ENCODE measurements at regions not wholly inside any gene's neighbourhood (a gene's known extent, or its start where the extent isn't known, plus 50 kb on each side); places are given as distances from the start of the nearest gene placed in this dataset.

GRCh38 chr5:73391441-73391881 lies 57.1 kb downstream of the FOXD1 start:
- Histone ChIP-seq H3K79me2 (ENCODE audit: control insufficient read depth, insufficient read depth, low read length) (no peaks in the 10 kb centered on the region), H3K9me3 (ENCODE audit: control insufficient read depth, low read depth, low read length) (no peaks in the 10 kb centered on the region), H3K9me1 (ENCODE audit: control insufficient read depth, extremely low read depth, insufficient read depth, low read length) (no peaks in the 10 kb centered on the region), H2AFZ (ENCODE audit: control insufficient read depth, low read length) (no peak overlapping the region), H3K4me3 (ENCODE audit: control insufficient read depth in 2 of 3, extremely low read depth in 1 of 3, insufficient read depth in 2 of 3, low read depth in 1 of 3, low read length in 3 of 3) (no peak overlapping the region), H3K36me3 (ENCODE audit: control insufficient read depth in 2 of 2, extremely low read depth in 1 of 2, insufficient read depth in 2 of 2, low read length in 2 of 2) (no peaks in the 10 kb centered on the region), H3K27ac (ENCODE audit: control insufficient read depth, insufficient read depth, low read length) (no peak overlapping the region), H3K4me2 (ENCODE audit: control insufficient read depth, extremely low read depth, insufficient read depth, low read depth, low read length) (no peak overlapping the region), H4K20me1 (ENCODE audit: control insufficient read depth, extremely low read depth, insufficient read depth, low read length) (no peaks in the 10 kb centered on the region), H3K9ac (ENCODE audit: control insufficient read depth, extremely low read depth, insufficient read depth, low read length) (no peak overlapping the region), H3K4me1 (ENCODE audit: control insufficient read depth, extremely low read depth, insufficient read depth, low read length) (peaks cover 6% of the 10 kb centered on the region), H3K27me3 (ENCODE audit: control insufficient read depth, extremely low read depth, insufficient read depth, low read length) (no peaks in the 10 kb centered on the region)
- dilution Hi-C loops (cut with MboI; ENCODE audit: extremely low pct_ligation_motif_present, low sequenced_read_pairs), result no loop called here
- no peak for FAIRE-seq
- TF ChIP-seq EZH2 (IDR thresholded peaks at IDR 0.05; ENCODE audit: low read length) (no peak), CTCF (optimal IDR thresholded peaks at IDR 0.05 in 1 of 3, IDR thresholded peaks at IDR 0.05 in 1 of 3, conservative IDR thresholded peaks at IDR 0.05 in 1 of 3; ENCODE audit: extremely low read depth in 1 of 3, insufficient read depth in 2 of 3, low read length in 3 of 3) (no peak)
- DNase-seq (ENCODE audit: low read depth, low spot score), result no peak

GRCh38 chr5:73390972-73391371 lies 57.6 kb downstream of the FOXD1 start:
- DNase-seq (ENCODE audit: low read depth, low spot score) (no peak), FAIRE-seq (no peak)
- H3K9me1 ChIP-seq (ENCODE audit: control insufficient read depth, extremely low read depth, insufficient read depth, low read length), result no peaks in the 10 kb centered on the region
- H4K20me1 ChIP-seq (ENCODE audit: control insufficient read depth, extremely low read depth, insufficient read depth, low read length), result no peaks in the 10 kb centered on the region
- H3K4me1 ChIP-seq (ENCODE audit: control insufficient read depth, extremely low read depth, insufficient read depth, low read length), result peaks cover 6% of the 10 kb centered on the region
- H3K36me3 ChIP-seq (ENCODE audit: control insufficient read depth in 2 of 2, extremely low read depth in 1 of 2, insufficient read depth in 2 of 2, low read length in 2 of 2), result no peaks in the 10 kb centered on the region
- H3K27me3 ChIP-seq (ENCODE audit: control insufficient read depth, extremely low read depth, insufficient read depth, low read length), result no peaks in the 10 kb centered on the region
- H3K9ac ChIP-seq (ENCODE audit: control insufficient read depth, extremely low read depth, insufficient read depth, low read length), result no peak overlapping the region
- H2AFZ ChIP-seq (ENCODE audit: control insufficient read depth, low read length), result no peak overlapping the region
- dilution Hi-C loops (cut with MboI; ENCODE audit: extremely low pct_ligation_motif_present, low sequenced_read_pairs), result no loop called here
- H3K4me2 ChIP-seq (ENCODE audit: control insufficient read depth, extremely low read depth, insufficient read depth, low read depth, low read length), result no peak overlapping the region
- no peaks in the 10 kb centered on the region for H3K9me3 ChIP-seq (ENCODE audit: control insufficient read depth, low read depth, low read length)
- no peak overlapping the region for H3K4me3 ChIP-seq (ENCODE audit: control insufficient read depth in 2 of 3, extremely low read depth in 1 of 3, insufficient read depth in 2 of 3, low read depth in 1 of 3, low read length in 3 of 3)
- TF ChIP-seq EZH2 (IDR thresholded peaks at IDR 0.05; ENCODE audit: low read length) (no peak), CTCF (optimal IDR thresholded peaks at IDR 0.05 in 1 of 3, IDR thresholded peaks at IDR 0.05 in 1 of 3, conservative IDR thresholded peaks at IDR 0.05 in 1 of 3; ENCODE audit: extremely low read depth in 1 of 3, insufficient read depth in 2 of 3, low read length in 3 of 3) (no peak)
- no peaks in the 10 kb centered on the region for H3K79me2 ChIP-seq (ENCODE audit: control insufficient read depth, insufficient read depth, low read length)
- H3K27ac ChIP-seq (ENCODE audit: control insufficient read depth, insufficient read depth, low read length), result no peak overlapping the region
